Breast epithelium (tissue), 3 donors: ENCODE measurements at regions not wholly inside any gene's neighbourhood (a gene's known extent, or its start where the extent isn't known, plus 50 kb on each side); places are given as distances from the start of the nearest gene placed in this dataset.

Source experiments
- CTCF ChIP-seq, 3 donors: fragments of 450-650 bp; IDR thresholded peaks; one replicate each; pipeline ENCODE4 v1.5.1; 2016 to 2017; ENCODE audit warnings: antibody characterized with exemption in 3 of 3, mild to moderate bottlenecking in 3 of 3, moderate library complexity in 3 of 3
- POLR2A ChIP-seq: fragments of 450-650 bp; IDR thresholded peaks from one replicate; pipeline ENCODE4 v1.6.1; 2016; ENCODE audit warnings: antibody characterized with exemption, mild to moderate bottlenecking, moderate library complexity

GRCh38 chr11:134822897-134823296 is 410.9 kb upstream of the B3GAT1 start:
- no peak for TF ChIP-seq CTCF (IDR thresholded peaks at IDR 0.05)
- TF ChIP-seq POLR2A: no peak
